Astrocyte of the cerebellum (primary cell): ENCODE measurements at regions not wholly inside any gene's neighbourhood (a gene's known extent, or its start where the extent isn't known, plus 50 kb on each side); places are given as distances from the start of the nearest gene placed in this dataset.

Source experiments
- DNase-seq: peaks from one replicate; pipeline ENCODE4 v3.0.0-alpha.2; 2011; ENCODE audit warnings: low read depth
- H3K4me3 ChIP-seq: 2 replicates; pipeline ENCODE4 v1.5.1; 2011; ENCODE audit warnings: mild to moderate bottlenecking, low read depth, low read length, moderate library complexity
- CTCF ChIP-seq: IDR thresholded peaks from 2 replicates; pipeline ENCODE4 v1.5.1; 2012; ENCODE audit warnings: low read length, low read depth, moderate library complexity, mild to moderate bottlenecking; ENCODE audit errors: missing control alignments
- in situ Hi-C: cut with HindIII; loops from 2 replicates; pipeline ENCODE4 v1.10.0; 2017; ENCODE audit warnings: low sequenced_read_pairs

DNA sequence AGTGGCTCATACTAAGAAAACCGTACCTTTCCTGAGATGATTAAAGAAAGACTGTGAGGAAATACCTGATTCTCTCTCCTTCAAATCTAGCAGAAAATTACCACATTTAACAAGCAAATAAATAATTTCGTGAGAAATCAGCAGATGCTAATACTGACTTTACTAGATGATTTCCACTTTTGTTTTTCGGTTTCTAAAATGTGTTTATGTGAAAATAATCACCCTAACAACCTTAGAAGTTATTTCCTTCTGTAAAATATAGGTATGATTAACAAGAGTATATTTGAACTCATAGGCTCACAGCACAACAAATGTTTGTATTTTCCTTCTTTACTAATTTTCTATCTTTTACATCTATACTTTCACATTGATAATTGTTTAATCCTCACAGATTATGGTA, 594.1 kb upstream of the FAM98A start:
- H3K4me3 ChIP-seq: no peak overlapping the region
- no peak for TF ChIP-seq CTCF
- DNase-seq: no peak
- in situ Hi-C loops: no loop called here

DNA sequence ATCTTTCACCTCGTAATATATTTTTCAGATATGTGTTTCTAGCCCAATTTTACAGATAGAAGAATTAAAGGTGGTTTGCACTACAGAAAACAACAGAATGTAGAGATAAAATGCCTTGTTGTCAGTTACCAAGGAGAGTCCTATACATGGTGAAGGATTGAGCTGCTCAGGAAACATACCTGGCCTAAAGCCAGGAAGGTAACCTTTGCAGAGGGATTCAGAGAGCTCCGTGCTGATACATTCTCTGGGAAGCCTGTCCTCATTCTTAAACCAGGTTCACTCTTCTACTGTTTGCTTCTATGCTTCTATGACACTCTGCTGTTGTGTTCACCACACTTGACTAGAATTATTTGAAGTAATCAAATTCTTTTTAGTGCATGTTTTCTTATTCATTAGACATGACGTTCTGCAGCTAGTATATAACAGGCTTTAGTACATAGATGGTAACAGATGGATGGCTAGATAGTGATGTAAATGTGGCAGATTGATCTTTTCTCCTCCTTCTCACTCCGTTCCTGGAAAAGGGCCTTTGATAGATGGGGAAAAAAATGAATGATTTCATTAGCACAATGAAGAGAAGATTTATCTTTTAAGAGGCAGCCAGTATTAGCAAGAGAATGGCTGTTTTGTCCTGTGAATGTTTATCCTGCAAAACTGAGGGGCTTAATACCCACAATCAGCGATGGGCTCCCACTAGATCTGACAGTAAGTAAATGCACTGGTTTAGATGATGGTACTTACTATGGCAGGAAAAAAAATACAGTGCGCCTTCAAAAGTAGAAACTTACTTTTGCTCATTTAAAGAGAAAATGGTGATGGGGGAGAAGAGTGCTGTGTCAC, 589.6 kb upstream of the FAM98A start:
- no peak for DNase-seq
- no peak for TF ChIP-seq CTCF
- no peak overlapping the region for H3K4me3 ChIP-seq
- in situ Hi-C loops: no loop called here

- in situ Hi-C loops: no loop called here
- no peak for TF ChIP-seq CTCF
- no peak overlapping the region for H3K4me3 ChIP-seq
- DNase-seq: no peak
Measured at GRCh38 chr2:34179511-34179910, 580.4 kb upstream of the FAM98A start.

- no peak overlapping the region for H3K4me3 ChIP-seq
- no peak for TF ChIP-seq CTCF
- in situ Hi-C loops: no loop called here
- DNase-seq: no peak
Measured at GRCh38 chr2:34178482-34178881, 579.4 kb upstream of the FAM98A start.

DNA sequence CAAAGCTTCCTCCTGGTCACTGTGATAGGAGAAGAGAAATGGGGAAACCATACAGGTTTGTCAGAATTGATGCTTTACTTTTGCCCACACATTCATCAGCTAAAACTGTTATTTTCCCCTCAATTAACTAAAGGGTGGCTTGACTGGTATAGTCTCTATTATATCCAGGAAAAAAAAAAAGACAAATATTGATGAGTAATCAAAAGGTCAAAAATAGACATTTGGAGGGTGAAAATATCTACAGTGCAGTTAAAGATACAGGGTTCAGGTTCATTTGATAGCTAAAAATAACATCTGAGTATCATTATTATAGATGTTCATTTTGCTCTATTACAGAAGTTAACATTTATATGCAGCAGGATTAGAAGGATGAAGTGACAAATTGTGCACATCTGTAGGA, 577.6 kb upstream of the FAM98A start:
- in situ Hi-C loops: no loop called here
- H3K4me3 ChIP-seq: no peak overlapping the region
- no peak for TF ChIP-seq CTCF
- no peak for DNase-seq

- DNase-seq: no peak
- TF ChIP-seq CTCF: no peak
- in situ Hi-C loops: no loop called here
- no peak overlapping the region for H3K4me3 ChIP-seq
Measured at GRCh38 chr2:34174506-34174905, 575.4 kb upstream of the FAM98A start.
